GM12878 (cell line): ENCODE measurements at regions not wholly inside any gene's neighbourhood (a gene's known extent, or its start where the extent isn't known, plus 50 kb on each side); places are given as distances from the start of the nearest gene placed in this dataset.

Experiments
- NR2C2 ChIP-seq: IDR thresholded peaks from 2 replicates; pipeline ENCODE4 v1.6.1; 2011; ENCODE audit warnings: borderline replicate concordance, low read depth; ENCODE audit not compliant: control insufficient read depth, insufficient read length
- SMARCA5 ChIP-seq: fragments of 450-650 bp; IDR thresholded peaks from 2 replicates; pipeline ENCODE4 v1.6.1; 2017; ENCODE audit warnings: mild to moderate bottlenecking
- SMC3 ChIP-seq: IDR thresholded peaks from 2 replicates; pipeline ENCODE4 v1.6.1; 2011; ENCODE audit warnings: low read length, improper control_type of control experiment, borderline replicate concordance

DNA sequence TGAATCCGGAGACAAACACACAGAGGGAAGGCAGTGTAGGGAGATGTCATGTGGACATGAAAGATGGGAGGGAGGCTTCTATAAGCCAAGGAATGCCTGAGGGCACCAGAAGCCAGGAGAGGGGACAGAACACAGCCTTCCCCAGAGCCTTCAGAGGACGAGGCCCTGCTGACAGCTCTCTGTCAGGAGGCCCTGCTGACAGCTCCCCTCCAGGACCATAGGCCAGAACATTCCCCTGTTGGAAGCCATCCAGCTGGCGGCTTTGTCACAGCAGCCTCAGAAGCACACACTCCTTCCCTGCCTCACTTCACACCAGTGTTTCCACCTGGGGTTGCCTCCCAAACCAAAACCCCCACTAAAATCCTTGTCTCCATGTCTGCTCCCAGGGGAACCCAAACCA lies 171.3 kb upstream of the ID2 start:
- TF ChIP-seq NR2C2 (no peak), SMARCA5 (no peak), SMC3 (no peak)
